KMS-11 (cell line): ENCODE measurements at regions not wholly inside any gene's neighbourhood (a gene's known extent, or its start where the extent isn't known, plus 50 kb on each side); places are given as distances from the start of the nearest gene placed in this dataset.

Experiments used
- H2AFZ ChIP-seq: fragments of 200-600 bp; sonication (generic); 2 replicates; pipeline ENCODE4 v1.6.1; 2016; ENCODE audit warnings: antibody characterized with exemption, mixed run types, low read depth
- H3K27ac ChIP-seq: fragments of 200-600 bp; sonication (generic); 2 replicates; pipeline ENCODE4 v1.6.1; 2016; ENCODE audit warnings: mild to moderate bottlenecking, mixed run types
- H3K27me3 ChIP-seq: fragments of 200-600 bp; sonication (generic); 2 replicates; pipeline ENCODE4 v1.6.1; 2017; ENCODE audit warnings: mild to moderate bottlenecking, low read depth, mixed run types, moderate library complexity; ENCODE audit not compliant: insufficient read depth
- H3K36me3 ChIP-seq: fragments of 200-600 bp; sonication (generic); 2 replicates; pipeline ENCODE4 v1.6.1; 2017; ENCODE audit warnings: mild to moderate bottlenecking, mixed run types; ENCODE audit not compliant: insufficient read depth
- H3K4me1 ChIP-seq: fragments of 200-600 bp; sonication (generic); 2 replicates; pipeline ENCODE4 v1.6.1; 2016; ENCODE audit warnings: mild to moderate bottlenecking, low read depth, mixed run types; ENCODE audit not compliant: poor library complexity, severe bottlenecking
- H3K4me2 ChIP-seq: fragments of 200-600 bp; sonication (generic); 2 replicates; pipeline ENCODE4 v1.7.0; 2016; ENCODE audit warnings: mild to moderate bottlenecking, mixed run types
- H3K4me3 ChIP-seq: fragments of 200-600 bp; sonication (generic); IDR thresholded peaks from 2 replicates; pipeline ENCODE4 v1.6.1; 2017; ENCODE audit warnings: low read depth, low read length, mixed read lengths; ENCODE audit not compliant: insufficient read depth
- H3K79me2 ChIP-seq: fragments of 200-600 bp; sonication (generic); 2 replicates; pipeline ENCODE4 v1.6.1; 2016; ENCODE audit warnings: low read depth, mixed run types; ENCODE audit not compliant: insufficient read depth
- H3K9ac ChIP-seq: fragments of 200-600 bp; sonication (generic); 2 replicates; pipeline ENCODE4 v1.6.1; 2016; ENCODE audit warnings: mild to moderate bottlenecking, mixed run types
- H4K20me1 ChIP-seq: fragments of 200-600 bp; sonication (generic); 2 replicates; pipeline ENCODE4 v1.6.1; 2016; ENCODE audit warnings: mild to moderate bottlenecking, mixed run types; ENCODE audit not compliant: insufficient read depth
- CTCF ChIP-seq: fragments of 200-600 bp; sonication (generic); conservative IDR thresholded peaks from 2 replicates; pipeline ENCODE4 v1.6.1; 2017; ENCODE audit warnings: low read depth, mild to moderate bottlenecking, antibody characterized with exemption, low read length, moderate library complexity, mixed read lengths

GRCh38 chr22:27487600-27488452, 313.7 kb downstream of the MN1 start:
- H3K36me3 ChIP-seq = no peaks in the 10 kb centered on the region
- no peak overlapping the region for H3K27ac ChIP-seq
- no peak for TF ChIP-seq CTCF
- no peak overlapping the region for H3K4me3 ChIP-seq
- no peak overlapping the region for H2AFZ ChIP-seq
- H3K4me2 ChIP-seq = no peak overlapping the region
- H3K9ac ChIP-seq = no peak overlapping the region
- H3K79me2 ChIP-seq = no peaks in the 10 kb centered on the region
- H3K4me1 ChIP-seq = no peaks in the 10 kb centered on the region
- H4K20me1 ChIP-seq = no peaks in the 10 kb centered on the region
- H3K27me3 ChIP-seq = peaks cover 7% of the 10 kb centered on the region; the same call in 1 of the 2 replicates

- no peaks in the 10 kb centered on the region for H3K4me1 ChIP-seq
- no peak overlapping the region for H3K4me2 ChIP-seq
- H2AFZ ChIP-seq = no peak overlapping the region
- H3K79me2 ChIP-seq = no peaks in the 10 kb centered on the region
- H3K9ac ChIP-seq = no peak overlapping the region
- no peak for TF ChIP-seq CTCF
- H3K36me3 ChIP-seq = no peaks in the 10 kb centered on the region
- no peaks in the 10 kb centered on the region for H4K20me1 ChIP-seq
- H3K27ac ChIP-seq = no peak overlapping the region
- no peak overlapping the region for H3K4me3 ChIP-seq
- no peaks in the 10 kb centered on the region; the same call in 1 of the 2 replicates for H3K27me3 ChIP-seq
Measured at GRCh38 chr22:27488456-27489177, 312.9 kb downstream of the MN1 start.

- H4K20me1 ChIP-seq = no peaks in the 10 kb centered on the region
- peaks cover 4% of the 10 kb centered on the region; the same call in 1 of the 2 replicates for H3K27me3 ChIP-seq
- H3K4me2 ChIP-seq = no peak overlapping the region
- H3K79me2 ChIP-seq = no peaks in the 10 kb centered on the region
- no peaks in the 10 kb centered on the region for H3K36me3 ChIP-seq
- H2AFZ ChIP-seq = no peak overlapping the region
- H3K4me3 ChIP-seq = no peak overlapping the region
- no peak overlapping the region for H3K27ac ChIP-seq
- H3K9ac ChIP-seq = no peak overlapping the region
- no peaks in the 10 kb centered on the region for H3K4me1 ChIP-seq
- no peak for TF ChIP-seq CTCF
Measured at GRCh38 chr22:27489178-27489675, 312.3 kb downstream of the MN1 start.

- no peak overlapping the region for H3K4me3 ChIP-seq
- no peak overlapping the region for H3K4me2 ChIP-seq
- no peaks in the 10 kb centered on the region for H4K20me1 ChIP-seq
- H3K79me2 ChIP-seq = no peaks in the 10 kb centered on the region
- H3K4me1 ChIP-seq = no peaks in the 10 kb centered on the region
- H3K36me3 ChIP-seq = no peaks in the 10 kb centered on the region
- no peak overlapping the region for H2AFZ ChIP-seq
- no peak for TF ChIP-seq CTCF
- no peak overlapping the region for H3K9ac ChIP-seq
- H3K27ac ChIP-seq = no peak overlapping the region
- peaks cover 4% of the 10 kb centered on the region; the same call in 1 of the 2 replicates for H3K27me3 ChIP-seq
Measured at GRCh38 chr22:27490080-27490479, 311.5 kb downstream of the MN1 start.
